ENCODE measurements at regions not wholly inside any gene's neighbourhood (a gene's known extent, or its start where the extent isn't known, plus 50 kb on each side); places are given as distances from the start of the nearest gene placed in this dataset.

DNA sequence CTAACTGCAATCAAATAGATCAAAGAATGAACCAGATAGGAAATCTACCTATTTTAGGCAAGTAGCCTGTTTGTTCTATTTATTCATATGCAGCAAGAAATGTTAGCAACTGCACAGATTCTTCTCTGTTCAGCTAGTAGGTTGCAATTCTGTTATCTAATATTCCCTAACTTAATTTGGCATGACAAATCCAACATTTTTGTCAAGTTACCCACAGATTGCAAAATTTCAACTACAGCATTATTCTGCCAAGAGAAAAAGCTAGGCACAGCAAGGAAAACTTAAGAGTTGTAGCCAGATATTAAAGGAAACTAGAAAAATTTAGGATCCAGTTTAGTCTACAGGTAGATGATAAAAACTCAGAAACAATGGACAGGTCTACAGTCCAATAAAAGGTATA is 104.4 kb upstream of the SYNCRIP start:
- intact Hi-C loops (cut with micrococcal nuclease), result no loop called here
- H3K36me3 ChIP-seq (replicated peaks in 1 of 2; ENCODE audit: control extremely low read depth in 1 of 2, control insufficient read depth in 1 of 2, extremely low read depth in 1 of 2, insufficient read depth in 2 of 2, low read length in 1 of 2), result no peaks in the 10 kb centered on the region
- CTCF ChIA-PET, result no interaction called here

GRCh38 chr6:85744433-85744970 is 101.8 kb upstream of the SYNCRIP start:
- TF ChIP-seq EZH2 (IDR thresholded peaks at IDR 0.05; ENCODE audit: borderline replicate concordance, insufficient read depth, low read depth, low read length, poor library complexity, severe bottlenecking), result no peak
- TF ChIP-seq, protein P1, sequence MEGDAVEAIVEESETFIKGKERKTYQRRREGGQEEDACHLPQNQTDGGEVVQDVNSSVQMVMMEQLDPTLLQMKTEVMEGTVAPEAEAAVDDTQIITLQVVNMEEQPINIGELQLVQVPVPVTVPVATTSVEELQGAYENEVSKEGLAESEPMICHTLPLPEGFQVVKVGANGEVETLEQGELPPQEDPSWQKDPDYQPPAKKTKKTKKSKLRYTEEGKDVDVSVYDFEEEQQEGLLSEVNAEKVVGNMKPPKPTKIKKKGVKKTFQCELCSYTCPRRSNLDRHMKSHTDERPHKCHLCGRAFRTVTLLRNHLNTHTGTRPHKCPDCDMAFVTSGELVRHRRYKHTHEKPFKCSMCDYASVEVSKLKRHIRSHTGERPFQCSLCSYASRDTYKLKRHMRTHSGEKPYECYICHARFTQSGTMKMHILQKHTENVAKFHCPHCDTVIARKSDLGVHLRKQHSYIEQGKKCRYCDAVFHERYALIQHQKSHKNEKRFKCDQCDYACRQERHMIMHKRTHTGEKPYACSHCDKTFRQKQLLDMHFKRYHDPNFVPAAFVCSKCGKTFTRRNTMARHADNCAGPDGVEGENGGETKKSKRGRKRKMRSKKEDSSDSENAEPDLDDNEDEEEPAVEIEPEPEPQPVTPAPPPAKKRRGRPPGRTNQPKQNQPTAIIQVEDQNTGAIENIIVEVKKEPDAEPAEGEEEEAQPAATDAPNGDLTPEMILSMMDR (IDR thresholded peaks at IDR 0.05), result no peak
- Histone ChIP-seq H3K27me3 (replicated peaks in 1 of 4; ENCODE audit: control extremely low read depth in 1 of 4, control insufficient read depth in 3 of 4, insufficient read depth in 4 of 4, low read length in 3 of 4) (no peaks in the 10 kb centered on the region), H3K79me2 (ENCODE audit: control insufficient read depth, insufficient read depth, low read length) (no peaks in the 10 kb centered on the region), H3K36me3 (replicated peaks in 1 of 2; ENCODE audit: control extremely low read depth in 1 of 2, control insufficient read depth in 1 of 2, extremely low read depth in 1 of 2, insufficient read depth in 2 of 2, low read length in 1 of 2) (no peaks in the 10 kb centered on the region), H3K4me3 (ENCODE audit: control extremely low read depth in 1 of 5, extremely low read depth in 1 of 5, insufficient read depth in 1 of 5, low read depth in 2 of 5, low read length in 4 of 5) (no peak overlapping the region), H3K4me2 (replicated peaks; ENCODE audit: low read depth, low read length, poor library complexity, severe bottlenecking) (no peak overlapping the region), H3K27ac (ENCODE audit: low read length in 2 of 2) (no peak overlapping the region), H3K4me1 (ENCODE audit: control insufficient read depth in 2 of 2, insufficient read depth in 2 of 2, low read length in 2 of 2) (no peaks in the 10 kb centered on the region), H2AFZ (ENCODE audit: insufficient read depth, low read depth, low read length, poor library complexity, severe bottlenecking) (no peak overlapping the region), H3K9ac (ENCODE audit: low read length) (no peak overlapping the region), H4K20me1 (ENCODE audit: control insufficient read depth, insufficient read depth, low read length, poor library complexity, severe bottlenecking) (no peaks in the 10 kb centered on the region), H3K9me3 (ENCODE audit: control extremely low read depth in 1 of 3, control insufficient read depth in 2 of 3, insufficient read depth in 1 of 3, low read length in 2 of 3) (no peaks in the 10 kb centered on the region)
- 86% methylated on average over 3 of the region's 4 CpGs for WGBS (ENCODE audit: insufficient coverage)
- H3K9me3 Mint-ChIP-seq (ENCODE audit: insufficient read depth), result no peaks in the 10 kb centered on the region
- no peak overlapping the region for H3K4me3 Mint-ChIP-seq
- ChIA-PET CTCF (no interaction called here), POLR2A (no interaction called here)
- H3K27me3 Mint-ChIP-seq, result peaks cover 13% of the 10 kb centered on the region
- intact Hi-C loops (cut with micrococcal nuclease), result no loop called here
- ATAC-seq (ENCODE audit: low read depth) (no peak), DNase-seq (no peak)
- H3K27ac Mint-ChIP-seq, result no peak overlapping the region
- H3K4me1 Mint-ChIP-seq, result no peaks in the 10 kb centered on the region

More for the DNA sequence above, 104.4 kb upstream of the SYNCRIP start:
- TF ChIP-seq EZH2 (IDR thresholded peaks at IDR 0.05; ENCODE audit: borderline replicate concordance, insufficient read depth, low read depth, low read length, poor library complexity, severe bottlenecking), result no peak
- TF ChIP-seq, protein P1 (IDR thresholded peaks at IDR 0.05), result no peak
- Histone ChIP-seq H3K4me3 (ENCODE audit: control extremely low read depth in 1 of 5, extremely low read depth in 1 of 5, insufficient read depth in 1 of 5, low read depth in 2 of 5, low read length in 4 of 5) (no peak overlapping the region), H3K9ac (ENCODE audit: low read length) (no peak overlapping the region), H3K79me2 (ENCODE audit: control insufficient read depth, insufficient read depth, low read length) (no peaks in the 10 kb centered on the region), H3K27ac (ENCODE audit: low read length in 2 of 2) (no peak overlapping the region), H3K9me3 (ENCODE audit: control extremely low read depth in 1 of 3, control insufficient read depth in 2 of 3, insufficient read depth in 1 of 3, low read length in 2 of 3) (no peaks in the 10 kb centered on the region), H3K4me1 (ENCODE audit: control insufficient read depth in 2 of 2, insufficient read depth in 2 of 2, low read length in 2 of 2) (no peaks in the 10 kb centered on the region), H3K4me2 (replicated peaks; ENCODE audit: low read depth, low read length, poor library complexity, severe bottlenecking) (no peak overlapping the region), H2AFZ (ENCODE audit: insufficient read depth, low read depth, low read length, poor library complexity, severe bottlenecking) (no peak overlapping the region), H4K20me1 (ENCODE audit: control insufficient read depth, insufficient read depth, low read length, poor library complexity, severe bottlenecking) (no peaks in the 10 kb centered on the region), H3K27me3 (replicated peaks in 1 of 4; ENCODE audit: control extremely low read depth in 1 of 4, control insufficient read depth in 3 of 4, insufficient read depth in 4 of 4, low read length in 3 of 4) (no peaks in the 10 kb centered on the region)
- Mint-ChIP-seq H3K4me1 (no peaks in the 10 kb centered on the region), H3K27me3 (peaks cover 27% of the 10 kb centered on the region), H3K4me3 (no peak overlapping the region), H3K9me3 (ENCODE audit: insufficient read depth) (no peaks in the 10 kb centered on the region), H3K27ac (no peak overlapping the region)
- no peak for ATAC-seq (ENCODE audit: low read depth)
- DNase-seq, result no peak
- POLR2A ChIA-PET, result no interaction called here
